HG02973 (cell line): ENCODE measurements at regions not wholly inside any gene's neighbourhood (a gene's known extent, or its start where the extent isn't known, plus 50 kb on each side); places are given as distances from the start of the nearest gene placed in this dataset.

Experiments
- ATAC-seq: cut with Tn5 transposase; IDR thresholded peaks from one replicate; pipeline ENCODE4 v1.9.1; 2021; ENCODE audit warnings: moderate library complexity; ENCODE audit not compliant: unreplicated experiment

DNA sequence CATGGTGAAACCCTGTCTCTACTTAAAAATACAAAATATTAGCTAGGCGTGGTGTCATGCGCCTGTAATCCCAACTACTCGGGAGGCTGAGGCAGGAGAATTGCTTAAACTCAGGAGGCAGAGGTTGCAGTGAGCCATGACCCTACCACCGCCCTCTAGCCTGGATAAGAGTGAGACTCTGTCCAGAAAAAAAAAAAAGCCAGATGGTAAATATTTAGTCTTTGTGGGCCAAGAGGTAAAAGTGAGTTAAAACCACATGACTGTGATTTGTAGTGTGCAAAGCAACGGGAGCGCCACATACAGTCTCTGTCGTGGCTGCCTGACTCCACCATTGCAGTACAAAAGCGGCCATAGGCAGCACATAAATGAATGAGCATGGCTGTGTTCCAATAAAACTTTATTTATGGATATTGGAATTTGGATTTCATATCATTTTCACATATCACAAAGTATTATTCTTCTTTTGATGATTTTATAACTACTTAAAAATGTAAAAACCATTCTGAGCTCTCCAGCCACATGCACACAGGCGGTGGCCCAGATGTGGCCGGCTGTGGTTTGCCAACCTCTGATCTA is 51.8 kb upstream of the CASZ1 start:
- ATAC-seq = no peak

DNA sequence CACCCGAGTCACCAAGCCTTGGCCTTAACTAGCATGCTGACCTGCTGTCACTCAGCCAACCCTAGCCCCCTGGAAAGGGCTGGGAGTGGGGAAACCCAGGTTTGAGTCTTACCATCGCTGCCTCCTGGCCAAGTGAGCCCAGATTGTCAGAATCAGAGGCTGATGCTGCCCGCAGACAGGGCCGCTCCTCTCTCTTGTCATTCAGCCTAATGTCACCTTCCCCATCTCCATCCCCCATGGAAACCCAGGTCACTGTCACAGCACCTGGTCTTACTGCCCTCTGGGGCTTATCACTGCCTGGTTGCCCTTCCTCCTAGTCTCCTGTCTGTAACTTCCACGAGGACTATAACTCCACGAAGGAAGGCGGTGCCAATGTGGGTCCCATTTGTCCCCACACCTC is 53.6 kb upstream of the CASZ1 start:
- no peak for ATAC-seq

DNA sequence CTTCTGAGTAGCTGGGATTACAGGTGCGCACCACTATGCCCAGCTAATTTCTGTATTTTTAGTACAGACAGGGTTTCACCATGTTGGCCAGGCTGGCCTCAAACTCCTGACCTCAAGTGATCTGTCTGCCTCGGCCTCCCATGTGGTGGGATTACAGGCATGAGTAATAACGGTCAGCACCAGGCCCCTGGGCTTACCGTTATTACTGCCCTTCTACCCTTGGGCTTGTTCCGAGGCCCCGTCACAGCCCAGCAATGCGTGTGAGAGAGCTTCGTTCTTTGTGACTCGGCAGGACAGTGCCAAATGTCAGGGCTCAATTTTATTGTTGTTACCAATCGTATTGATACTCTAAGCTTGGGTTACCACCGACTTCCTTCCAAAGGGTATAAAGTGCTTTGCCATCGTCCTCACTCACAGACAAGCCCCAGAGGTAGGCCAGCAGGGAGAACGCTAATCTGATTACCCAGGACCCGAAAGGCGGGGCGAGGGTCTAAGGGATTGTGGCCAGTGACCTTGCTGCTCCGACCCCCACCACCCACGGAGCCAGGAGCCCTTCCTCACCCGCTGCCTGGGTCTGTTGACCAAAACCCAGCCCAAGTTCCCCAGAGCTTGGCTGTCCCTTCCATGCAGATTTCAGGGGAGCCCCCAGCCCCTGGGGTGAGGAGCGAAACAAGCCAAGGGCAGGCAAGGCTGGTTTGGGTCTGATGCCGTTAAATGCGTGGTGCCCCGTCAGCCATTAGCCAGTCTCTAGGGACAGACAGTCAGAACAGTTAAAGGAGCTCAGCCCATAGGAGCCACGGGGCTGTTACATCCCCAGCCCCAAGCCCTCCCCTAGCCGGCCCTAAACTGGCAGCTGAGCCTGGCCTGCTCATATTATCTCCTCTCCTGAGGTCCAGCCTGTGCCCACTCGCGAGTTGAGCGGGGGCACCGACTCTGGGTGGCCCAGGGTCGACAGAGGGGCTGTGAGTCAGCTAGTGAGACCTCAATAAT is 54.9 kb upstream of the CASZ1 start:
- ATAC-seq = no peak

DNA sequence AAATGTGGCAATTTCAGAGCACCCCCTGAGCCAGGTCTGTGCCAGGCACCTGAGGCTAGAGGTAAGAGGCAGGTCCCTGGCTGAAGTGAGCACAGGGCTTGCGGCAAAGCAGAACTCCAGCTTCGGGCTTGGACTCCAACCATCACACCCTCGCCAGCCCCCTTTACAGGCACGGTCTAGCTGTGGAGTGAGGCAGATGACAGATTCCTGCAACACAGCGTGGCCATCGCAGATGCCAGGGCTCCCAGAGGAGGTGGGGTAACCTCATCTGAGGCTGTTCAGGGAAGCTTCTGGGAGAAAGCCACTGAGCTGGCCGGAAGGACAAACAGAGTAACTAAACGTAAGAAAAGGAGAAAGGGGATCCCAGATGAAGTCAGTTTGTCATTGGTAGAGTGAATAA is 55.6 kb upstream of the CASZ1 start:
- no peak for ATAC-seq

DNA sequence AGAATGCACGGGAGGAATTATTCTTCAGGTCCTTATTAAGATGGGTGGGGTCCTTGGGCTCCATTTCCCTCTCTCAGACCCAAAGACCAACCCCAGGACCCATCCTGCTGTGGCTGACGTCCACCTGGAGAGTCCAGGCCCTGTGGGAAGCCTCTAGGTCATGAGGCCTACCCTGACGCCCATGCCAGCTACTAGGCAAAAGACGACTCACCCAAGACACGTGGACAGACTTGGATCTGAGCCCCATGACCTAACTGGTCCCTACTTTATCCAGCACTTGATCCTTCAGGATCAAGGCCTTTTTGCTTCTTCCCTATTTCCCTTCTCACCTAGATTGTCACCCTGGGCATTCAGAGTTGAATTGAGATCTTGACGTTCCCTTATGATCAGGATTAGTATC is 56.0 kb upstream of the CASZ1 start:
- no peak for ATAC-seq

DNA sequence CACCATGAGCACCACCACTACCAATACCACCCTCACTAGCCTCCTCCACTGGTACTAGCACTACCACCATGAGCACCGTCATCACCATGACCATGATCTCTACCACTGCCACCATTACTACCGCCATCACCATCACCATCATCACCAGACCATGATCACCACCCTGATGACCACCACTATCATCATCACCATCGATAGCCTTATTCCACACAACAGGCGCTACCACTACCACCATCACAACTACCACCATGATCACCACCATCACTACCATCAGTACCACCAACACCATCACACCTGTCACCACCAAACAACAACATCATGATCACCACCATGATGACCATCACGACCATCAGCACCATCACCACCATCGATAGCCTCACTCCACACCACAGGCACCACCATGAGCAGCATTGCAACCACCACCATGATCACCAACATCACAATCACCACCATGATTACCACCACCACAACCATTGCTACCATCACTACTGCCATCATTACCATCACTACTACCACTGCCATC is 56.6 kb upstream of the CASZ1 start:
- ATAC-seq = no peak

DNA sequence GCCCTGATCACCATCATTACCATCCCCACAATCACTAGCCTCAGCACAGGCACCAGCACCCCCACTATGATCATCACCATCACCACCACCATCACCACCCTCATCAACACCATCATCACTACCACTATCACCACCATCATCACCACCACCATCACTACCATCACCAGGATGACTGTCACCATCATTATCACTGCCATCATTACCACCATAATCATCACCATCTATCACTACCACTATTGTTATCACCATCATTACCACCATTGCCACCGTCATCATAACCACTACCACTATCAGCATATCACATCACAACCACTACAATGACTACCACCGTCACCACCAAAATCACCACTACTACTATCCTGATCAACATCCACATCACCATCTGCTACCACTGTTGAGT is 57.3 kb upstream of the CASZ1 start:
- no peak for ATAC-seq

DNA sequence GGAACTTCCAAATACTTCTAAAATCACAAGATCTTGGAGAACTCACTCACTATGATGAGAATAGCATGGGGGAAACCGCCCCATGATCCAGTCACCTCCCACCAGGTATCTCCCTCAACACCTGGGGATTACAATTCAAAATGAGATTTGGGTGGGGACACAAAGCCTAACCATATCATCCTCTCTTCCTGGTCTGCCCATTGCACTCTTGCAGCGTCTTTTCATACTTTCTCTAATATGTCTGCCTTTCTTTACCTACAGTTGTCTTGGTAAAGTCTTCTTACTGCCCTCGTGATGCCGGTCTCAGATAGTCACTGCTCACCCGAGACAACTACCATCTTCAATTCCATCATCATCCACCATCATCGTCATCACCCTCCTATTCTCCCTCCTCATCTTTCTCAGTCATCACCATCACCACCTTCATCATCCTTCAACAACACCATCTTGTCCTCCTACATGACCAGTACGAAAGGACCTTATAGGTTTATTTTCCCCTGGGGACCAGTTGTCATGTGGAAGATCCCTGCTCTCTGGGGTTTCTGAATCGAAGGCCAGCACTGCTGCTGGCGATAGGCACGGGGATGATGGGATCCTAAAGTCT is 58.5 kb upstream of the CASZ1 start:
- no peak for ATAC-seq

DNA sequence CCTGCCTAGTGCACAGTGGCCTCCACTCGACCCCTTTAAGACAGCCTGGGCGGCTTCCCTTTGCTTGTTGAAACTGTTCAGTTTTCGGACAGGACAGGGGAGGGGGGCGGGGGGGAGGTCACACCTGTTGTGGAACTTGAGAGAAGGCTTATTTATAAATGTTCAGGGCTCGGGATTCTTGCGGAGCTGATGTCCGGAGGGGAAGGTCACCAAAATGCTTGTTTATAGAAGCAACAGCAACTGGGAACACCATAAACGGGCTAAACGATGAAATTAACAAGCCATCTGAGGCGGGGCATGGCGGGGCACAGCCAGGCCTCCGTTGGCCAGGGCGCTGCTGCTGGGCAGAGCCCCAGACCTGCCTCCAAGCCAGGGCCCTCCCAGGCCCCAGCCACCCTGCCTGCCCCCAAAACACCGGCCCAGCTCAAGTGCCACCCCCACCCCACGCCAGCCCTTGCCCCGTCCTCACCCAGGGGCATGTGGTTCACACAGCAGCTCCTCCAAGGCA is 59.8 kb upstream of the CASZ1 start:
- no peak for ATAC-seq

DNA sequence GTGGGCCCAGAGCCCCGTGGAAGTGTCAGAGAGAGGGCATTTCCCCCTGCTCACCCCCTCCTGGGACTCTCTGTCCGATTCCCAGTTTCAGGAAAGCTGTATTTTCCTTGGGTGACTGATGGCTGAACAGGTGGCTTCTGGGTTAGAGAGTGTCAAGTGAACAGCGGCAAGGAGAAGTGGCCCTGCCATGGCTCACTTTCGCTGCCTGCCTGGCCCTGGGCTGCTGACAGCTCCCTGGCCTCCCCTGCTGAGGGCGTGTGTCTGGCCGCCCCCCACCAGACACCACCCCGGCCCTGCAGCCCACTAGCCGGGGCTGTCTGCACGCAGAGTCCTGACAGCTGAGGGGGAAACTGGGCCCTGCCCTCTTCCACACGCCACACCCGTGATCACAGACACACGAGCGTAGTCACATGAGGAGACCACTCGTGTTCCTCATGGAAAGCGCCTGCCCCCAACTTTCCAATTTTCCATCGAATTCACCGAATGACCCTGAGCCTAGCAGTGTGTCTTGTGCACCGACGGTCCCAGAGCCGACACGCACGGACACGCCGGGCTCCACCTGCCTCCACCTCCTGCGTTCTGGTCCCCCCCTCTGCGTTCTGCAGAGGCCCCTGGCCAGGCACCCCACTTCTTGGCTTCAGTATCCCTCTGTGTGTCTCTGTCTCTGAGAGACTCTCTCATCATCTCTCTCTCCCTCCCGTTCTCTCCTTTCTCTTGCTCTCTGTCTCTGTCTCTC is 60.6 kb upstream of the CASZ1 start:
- ATAC-seq = no peak

DNA sequence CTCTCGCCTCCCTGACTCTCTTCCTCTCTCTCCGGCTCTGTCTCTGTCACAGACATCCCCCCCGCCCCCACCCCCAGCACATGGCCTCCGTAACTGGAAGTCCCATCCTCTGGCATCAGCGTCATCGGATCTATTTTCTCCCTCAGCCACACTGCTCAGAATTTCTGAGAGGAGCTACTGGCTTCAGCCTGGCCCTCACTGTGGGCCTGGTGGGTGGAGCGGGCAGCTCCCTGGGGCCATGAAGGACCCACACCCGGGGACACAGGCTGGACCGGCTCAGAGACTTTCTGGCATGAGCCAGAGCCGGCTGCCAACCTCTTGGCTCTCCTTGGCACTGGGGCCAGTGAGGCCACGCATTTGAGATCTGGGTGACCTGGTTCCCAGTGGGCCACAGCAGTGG is 61.2 kb upstream of the CASZ1 start:
- ATAC-seq = no peak

DNA sequence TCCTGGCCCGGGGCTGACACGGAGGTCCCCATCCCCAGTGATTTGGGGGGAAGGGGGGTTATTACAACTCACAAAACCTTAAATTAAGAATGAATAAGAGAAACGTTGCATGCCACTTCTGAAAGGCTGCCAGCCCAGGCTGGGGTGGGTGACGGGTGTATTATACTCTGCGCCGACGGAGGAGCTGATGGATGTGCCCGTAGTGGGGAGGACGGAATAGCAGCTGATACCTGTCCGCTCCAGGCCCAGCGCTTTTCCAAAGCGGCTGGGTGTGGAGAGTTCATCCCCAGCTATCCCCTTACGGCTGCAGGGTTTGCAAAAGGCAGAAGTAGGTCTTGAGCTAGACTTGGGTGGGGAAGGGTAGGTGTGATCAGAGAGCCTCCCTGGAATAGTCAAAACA is 63.8 kb upstream of the CASZ1 start:
- no peak for ATAC-seq

DNA sequence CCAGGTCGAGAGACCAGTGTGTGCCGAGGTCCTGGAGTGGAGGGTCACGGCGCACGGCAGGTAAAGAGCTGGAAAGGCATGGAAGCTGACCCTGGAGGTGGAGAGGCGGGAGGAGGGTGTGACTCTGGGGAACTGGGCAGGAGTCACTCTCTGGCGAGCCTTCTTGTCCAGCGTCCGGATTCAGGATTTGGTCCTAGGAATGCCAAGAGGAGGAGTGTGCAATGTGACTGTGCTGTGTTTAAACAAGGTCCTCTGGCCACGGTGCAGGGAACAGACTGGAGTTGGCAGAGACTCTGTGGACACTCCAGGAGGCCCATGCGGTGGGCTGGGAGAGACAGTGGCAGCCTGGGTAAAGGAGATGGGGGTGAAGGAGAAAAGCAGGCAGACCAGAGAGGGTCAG is 64.2 kb upstream of the CASZ1 start:
- ATAC-seq = no peak

DNA sequence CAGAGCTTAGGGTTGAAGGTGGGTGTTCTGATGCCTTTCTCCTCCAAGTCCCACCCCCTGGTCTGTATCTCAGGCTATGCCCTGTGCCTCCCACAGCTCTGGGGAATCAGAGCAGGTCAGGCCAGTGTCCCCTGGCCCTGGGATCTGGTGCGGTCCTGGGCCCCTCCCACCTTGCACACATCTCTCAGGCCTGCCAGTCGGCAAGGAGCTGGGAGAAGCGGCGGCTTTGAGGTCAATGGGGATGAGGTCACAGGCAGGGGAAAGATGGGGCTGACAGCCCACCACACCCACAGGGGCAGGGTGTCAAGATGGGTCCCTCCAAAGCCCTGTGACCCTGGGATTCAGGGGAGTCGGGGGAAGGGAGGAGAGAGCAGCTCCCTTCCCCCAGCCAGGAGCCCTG is 65.4 kb upstream of the CASZ1 start:
- no peak for ATAC-seq

DNA sequence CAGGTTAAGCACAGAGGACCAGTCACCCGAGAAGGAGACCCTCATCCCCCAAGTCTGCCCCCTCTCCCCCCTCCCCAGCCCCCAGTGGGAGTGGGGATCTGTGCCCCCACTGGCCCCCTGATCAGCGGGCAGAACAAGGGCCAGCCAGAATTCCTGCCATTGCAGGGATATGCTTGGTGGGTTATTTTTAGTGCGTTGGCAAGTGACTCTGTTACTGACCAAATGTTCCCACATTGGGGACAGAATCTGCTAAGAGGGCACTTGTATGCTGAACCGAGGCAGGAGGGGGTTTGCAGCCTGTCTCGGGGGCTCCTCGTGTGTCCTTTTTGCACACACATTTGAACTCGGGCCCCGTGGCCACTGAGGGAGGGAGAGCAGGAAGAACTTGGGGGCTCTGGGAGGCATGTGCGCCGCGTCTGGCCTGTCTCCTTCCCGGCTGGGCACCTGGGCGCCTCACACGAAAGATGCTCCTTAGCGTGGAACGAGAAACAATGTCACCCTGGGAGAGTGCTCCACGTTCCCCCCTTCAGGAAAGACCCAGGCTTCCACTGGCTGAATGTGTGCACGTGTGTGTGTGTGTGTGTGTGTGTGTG is 66.4 kb upstream of the CASZ1 start:
- no peak for ATAC-seq

DNA sequence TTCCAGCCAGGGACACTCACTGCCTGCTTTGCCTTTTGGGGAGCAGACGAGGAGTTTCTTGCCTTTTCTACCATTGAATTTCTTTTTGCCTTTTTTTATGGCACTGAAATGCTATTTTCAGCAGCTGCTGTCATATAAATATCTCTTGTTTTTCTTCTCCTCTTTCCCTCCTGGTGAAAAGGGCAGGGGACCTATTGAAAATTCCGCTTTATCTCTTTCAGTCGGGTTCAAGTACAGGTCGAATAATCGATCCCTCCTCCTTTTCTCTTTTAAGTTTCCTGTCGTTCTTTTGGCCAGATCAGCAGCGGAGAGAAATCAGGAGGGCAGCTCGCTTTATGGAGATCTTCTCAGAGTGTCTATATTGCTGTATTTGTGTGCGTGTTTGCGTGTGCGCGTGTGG is 67.4 kb upstream of the CASZ1 start:
- ATAC-seq = no peak

DNA sequence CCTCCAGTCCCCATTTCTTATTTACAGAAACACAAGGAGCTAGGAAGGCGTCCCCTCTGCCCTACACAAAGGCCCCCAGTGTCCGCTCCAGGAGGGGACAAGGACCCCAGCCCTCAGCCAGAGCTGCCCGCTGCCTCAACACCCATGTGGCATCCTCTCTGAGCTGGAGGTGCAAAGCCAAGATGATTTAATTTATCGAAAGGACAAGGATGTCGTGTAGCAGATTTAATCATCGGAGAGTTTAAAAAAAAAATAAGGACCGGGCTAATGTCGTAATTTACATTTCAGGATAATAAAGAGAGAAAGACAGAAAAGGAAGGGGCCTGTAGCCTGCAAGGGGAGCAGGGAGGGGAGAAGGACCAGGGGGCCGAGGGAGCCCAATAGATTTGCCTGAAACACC is 68.3 kb upstream of the CASZ1 start:
- no peak for ATAC-seq

DNA sequence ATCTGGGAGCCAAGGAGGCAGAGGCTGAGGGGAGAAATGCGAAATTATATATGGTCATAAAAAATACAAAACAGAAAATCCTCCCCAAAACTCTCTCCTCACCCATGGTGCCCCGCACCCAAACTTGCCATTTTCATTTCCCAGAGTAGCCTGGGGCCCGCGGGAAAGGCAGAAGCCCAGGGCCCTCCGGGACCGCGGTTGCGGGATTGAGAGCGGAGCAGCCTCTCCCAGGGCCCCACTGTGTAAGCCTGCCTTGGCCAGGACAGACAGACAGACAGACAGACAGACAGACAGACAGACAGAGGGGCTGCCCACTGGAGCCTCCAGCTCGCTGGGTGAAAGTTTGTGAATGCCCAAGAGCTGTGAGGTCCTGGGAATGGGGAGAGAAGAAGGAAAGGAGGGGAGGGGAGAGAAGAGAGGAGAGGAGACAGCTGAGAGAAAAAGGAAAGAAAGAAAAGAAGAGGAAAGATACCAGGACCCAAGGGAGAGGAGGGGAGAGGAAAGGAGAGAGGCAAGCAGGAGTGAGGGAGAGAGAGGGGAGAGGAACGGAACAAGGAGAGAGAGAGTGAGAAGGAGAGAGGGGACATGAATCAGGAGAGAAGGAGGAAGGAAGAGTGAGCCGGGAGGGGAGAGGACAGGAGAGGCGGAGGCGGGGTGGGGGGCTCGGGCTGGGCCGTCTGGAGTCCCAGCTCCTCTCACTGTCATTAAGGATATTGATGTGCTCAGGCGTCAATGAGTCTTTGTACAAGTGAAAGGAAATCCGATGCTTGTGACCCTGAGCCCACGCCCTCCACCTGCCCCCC is 69.3 kb upstream of the CASZ1 start:
- no peak for ATAC-seq

DNA sequence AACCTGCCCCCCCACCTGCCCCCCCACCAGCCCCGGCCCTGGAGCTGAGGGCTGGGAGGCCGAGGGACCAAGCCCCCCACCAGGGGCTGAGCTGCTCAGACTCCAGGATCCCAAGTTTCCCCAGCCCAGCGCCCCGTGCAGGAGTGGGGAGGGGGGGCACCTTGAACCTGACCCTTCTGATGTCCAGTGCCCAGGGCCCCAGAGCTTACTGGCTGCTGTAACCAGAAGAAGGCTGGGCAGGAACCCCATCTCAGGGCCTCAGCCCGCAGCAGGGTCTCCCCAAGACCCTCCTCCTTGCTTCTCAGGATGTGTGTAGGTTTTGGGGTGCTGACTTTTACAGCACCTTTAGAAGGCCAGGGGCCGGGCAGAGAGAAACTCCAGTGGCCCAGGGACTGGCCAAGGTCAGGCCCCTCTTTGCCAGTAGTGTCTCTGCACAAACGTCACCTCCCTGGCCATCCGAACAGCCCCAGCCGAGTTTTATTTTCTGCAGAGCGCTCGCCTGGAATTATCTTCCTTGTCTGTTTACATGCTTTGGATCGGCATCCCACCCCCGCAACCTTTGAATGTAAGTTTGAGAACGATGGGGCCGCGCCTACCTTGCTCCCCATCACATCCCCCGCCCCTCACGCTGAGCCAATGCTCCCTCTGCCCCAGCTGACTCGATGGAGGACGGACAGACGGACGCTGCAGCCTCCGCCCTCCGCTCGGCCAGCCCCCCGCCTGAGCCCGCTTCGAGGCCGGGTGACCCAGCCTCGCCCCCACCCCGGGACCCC is 70.1 kb upstream of the CASZ1 start:
- no peak for ATAC-seq
